Mesenchymal stem cell (in vitro differentiated cells and primary cell): ENCODE measurements at regions not wholly inside any gene's neighbourhood (a gene's known extent, or its start where the extent isn't known, plus 50 kb on each side); places are given as distances from the start of the nearest gene placed in this dataset.

Experiments used
- DNase-seq: peaks from one replicate; pipeline ENCODE4 v3.0.0-alpha.2; 2013
- H2AFZ ChIP-seq: one replicate; pipeline ENCODE4 v1.6.1; 2013; ENCODE audit warnings: low read depth, mild to moderate bottlenecking, control low read depth, inconsistent platforms, low read length, moderate library complexity
- H2AK5ac ChIP-seq: 2 replicates; pipeline ENCODE4 v1.6.1; 2013; ENCODE audit warnings: low read length, moderate library complexity, mild to moderate bottlenecking, inconsistent platforms; ENCODE audit not compliant: severe bottlenecking
- H2BK120ac ChIP-seq: one replicate; pipeline ENCODE4 v1.6.1; 2013; ENCODE audit warnings: low read depth, mild to moderate bottlenecking, inconsistent platforms, low read length, moderate library complexity
- H2BK12ac ChIP-seq, 2 experiments: one replicate each; pipeline ENCODE4 v1.6.1; 2013; ENCODE audit warnings: inconsistent platforms in 2 of 2, low read length in 2 of 2, mild to moderate bottlenecking in 2 of 2, moderate library complexity in 2 of 2, control low read depth in 1 of 2
- H2BK15ac ChIP-seq: one replicate; pipeline ENCODE4 v1.6.1; 2013; ENCODE audit warnings: mild to moderate bottlenecking, low read depth, inconsistent platforms; ENCODE audit not compliant: poor library complexity, severe bottlenecking
- H2BK5ac ChIP-seq: 2 replicates; pipeline ENCODE4 v1.6.1; 2013; ENCODE audit warnings: low read depth, mild to moderate bottlenecking, low read length, control low read depth, inconsistent platforms; ENCODE audit not compliant: poor library complexity, severe bottlenecking
- H3K14ac ChIP-seq, 2 experiments: one replicate each; pipeline ENCODE4 v1.6.1; 2013; ENCODE audit warnings: inconsistent platforms in 2 of 2, low read length in 2 of 2, control low read depth in 1 of 2, mild to moderate bottlenecking in 1 of 2, moderate library complexity in 1 of 2
- H3K18ac ChIP-seq, 2 experiments: one replicate each; pipeline ENCODE4 v1.6.1; 2013; ENCODE audit warnings: inconsistent platforms in 2 of 2, low read length in 2 of 2, control low read depth in 1 of 2, low read depth in 1 of 2, mild to moderate bottlenecking in 1 of 2
- H3K23ac ChIP-seq, 2 experiments: one replicate each; pipeline ENCODE4 v1.6.1; 2013; ENCODE audit warnings: inconsistent platforms in 2 of 2, low read length in 2 of 2, mild to moderate bottlenecking in 2 of 2, moderate library complexity in 2 of 2, control low read depth in 1 of 2
- H3K27ac ChIP-seq: 2 replicates; pipeline ENCODE4 v1.5.1; 2013; ENCODE audit warnings: mild to moderate bottlenecking, moderate library complexity, low read length, control low read depth, inconsistent platforms; ENCODE audit not compliant: poor library complexity, severe bottlenecking
- H3K27me3 ChIP-seq, 2 experiments: 2 replicates each; pipeline versions ENCODE4 v1.6.1 to v1.7.0; 2013; ENCODE audit warnings: low read length in 2 of 2, mild to moderate bottlenecking in 2 of 2, moderate library complexity in 2 of 2, control low read depth in 1 of 2, inconsistent platforms in 1 of 2; ENCODE audit not compliant: control insufficient read depth in 1 of 2, insufficient read depth in 1 of 2
- H3K36me3 ChIP-seq, 2 experiments: 2 replicates each; pipeline versions ENCODE4 v1.6.1 to v1.7.0; 2013; ENCODE audit warnings: low read length in 2 of 2, control low read depth in 1 of 2, inconsistent platforms in 1 of 2, low read depth in 1 of 2, mild to moderate bottlenecking in 1 of 2; ENCODE audit not compliant: insufficient read depth in 2 of 2, control insufficient read depth in 1 of 2
- H3K4ac ChIP-seq, 2 experiments: one replicate each; pipeline ENCODE4 v1.6.1; 2013; ENCODE audit warnings: inconsistent platforms in 2 of 2, low read length in 2 of 2, mild to moderate bottlenecking in 2 of 2, moderate library complexity in 2 of 2, control low read depth in 1 of 2, low read depth in 1 of 2
- H3K4me1 ChIP-seq: 2 replicates; pipeline ENCODE4 v1.6.1; 2013; ENCODE audit warnings: low read depth, low read length, control low read depth; ENCODE audit not compliant: control insufficient read depth, insufficient read depth
- H3K4me2 ChIP-seq: 2 replicates; pipeline ENCODE4 v1.6.1; 2013; ENCODE audit warnings: low read length, mild to moderate bottlenecking, inconsistent platforms; ENCODE audit not compliant: poor library complexity, severe bottlenecking
- H3K4me3 ChIP-seq, 2 experiments: 2 replicates each; pipeline versions ENCODE4 v1.5.1 to v1.7.0; 2013; ENCODE audit warnings: low read length in 2 of 2, mild to moderate bottlenecking in 2 of 2, control low read depth in 1 of 2, low read depth in 1 of 2; ENCODE audit not compliant: insufficient read depth in 1 of 2
- H3K79me1 ChIP-seq: replicated peaks from 2 replicates; pipeline ENCODE4 v1.6.1; 2013; ENCODE audit warnings: mild to moderate bottlenecking, control low read depth, low read length, inconsistent platforms; ENCODE audit not compliant: poor library complexity, severe bottlenecking
- H3K9ac ChIP-seq: 2 replicates; pipeline ENCODE4 v1.7.0; 2013; ENCODE audit warnings: mild to moderate bottlenecking, low read length, moderate library complexity
- H3K9me3 ChIP-seq: 2 replicates; pipeline ENCODE4 v1.7.0; 2013; ENCODE audit warnings: mild to moderate bottlenecking, low read length; ENCODE audit not compliant: control insufficient read depth
- H4K8ac ChIP-seq: one replicate; pipeline ENCODE4 v1.6.1; 2013; ENCODE audit warnings: inconsistent platforms, mild to moderate bottlenecking, low read length, moderate library complexity
- H4K91ac ChIP-seq: one replicate; pipeline ENCODE4 v1.6.1; 2013; ENCODE audit warnings: mild to moderate bottlenecking, low read length, inconsistent platforms
- WGBS: methylation state at CpG from one replicate; pipeline ENCODE4 v1.1.7; 2013; ENCODE audit warnings: mixed read lengths; 5-methylcytosine and 5-hydroxymethylcytosine counted together

- DNase-seq = no peak
- H3K14ac ChIP-seq = no peak overlapping the region
- peaks cover 3% of the 10 kb centered on the region for H3K79me1 ChIP-seq
- no peak overlapping the region for H3K4me2 ChIP-seq
- no peak overlapping the region for H2BK12ac ChIP-seq
- H3K4ac ChIP-seq = no peak overlapping the region
- H2BK15ac ChIP-seq = no peak overlapping the region
- no peak overlapping the region for H3K9ac ChIP-seq
- H2AFZ ChIP-seq = no peak overlapping the region
- H3K4me1 ChIP-seq = no peaks in the 10 kb centered on the region
- H4K91ac ChIP-seq = no peak overlapping the region
- no peak overlapping the region for H2BK5ac ChIP-seq
- H3K9me3 ChIP-seq = no peaks in the 10 kb centered on the region
- no peak overlapping the region for H3K18ac ChIP-seq
- H4K8ac ChIP-seq = no peak overlapping the region
- no peak overlapping the region for H2BK120ac ChIP-seq
- no peak overlapping the region for H3K23ac ChIP-seq
- no peak overlapping the region for H3K4me3 ChIP-seq
- no peaks in the 10 kb centered on the region for H3K36me3 ChIP-seq
- H3K27me3 ChIP-seq = no peaks in the 10 kb centered on the region
- H2AK5ac ChIP-seq = no peak overlapping the region
- 90% methylated on average over 5 of the region's 5 CpGs for WGBS
- H3K27ac ChIP-seq = no peak overlapping the region
Measured at GRCh38 chr12:24414480-24414879, 465.0 kb upstream of the SOX5 start.

- no peak overlapping the region for H4K8ac ChIP-seq
- H3K18ac ChIP-seq = no peak overlapping the region
- H4K91ac ChIP-seq = no peak overlapping the region
- H3K4ac ChIP-seq = no peak overlapping the region
- no peak overlapping the region for H2BK120ac ChIP-seq
- H3K14ac ChIP-seq = no peak overlapping the region
- H2BK5ac ChIP-seq = no peak overlapping the region
- WGBS = 100% methylated on average over 5 of the region's 8 CpGs
- H3K36me3 ChIP-seq = no peaks in the 10 kb centered on the region
- no peaks in the 10 kb centered on the region for H3K9me3 ChIP-seq
- H2AFZ ChIP-seq = no peak overlapping the region
- DNase-seq = no peak
- H3K27me3 ChIP-seq = no peaks in the 10 kb centered on the region
- no peak overlapping the region for H2AK5ac ChIP-seq
- no peak overlapping the region for H3K27ac ChIP-seq
- no peak overlapping the region for H2BK15ac ChIP-seq
- H3K79me1 ChIP-seq = peaks cover 3% of the 10 kb centered on the region
- H3K4me2 ChIP-seq = no peak overlapping the region
- H3K4me3 ChIP-seq = no peak overlapping the region
- no peak overlapping the region for H3K23ac ChIP-seq
- H3K4me1 ChIP-seq = no peaks in the 10 kb centered on the region
- no peak overlapping the region for H2BK12ac ChIP-seq
- no peak overlapping the region for H3K9ac ChIP-seq
Measured at GRCh38 chr12:24411948-24412347, 462.5 kb upstream of the SOX5 start.

- Histone ChIP-seq H2BK15ac (no peak overlapping the region), H3K4me3 (no peak overlapping the region), H3K23ac (no peak overlapping the region), H4K8ac (no peak overlapping the region), H3K79me1 (no peaks in the 10 kb centered on the region), H2AK5ac (no peak overlapping the region), H3K4me2 (no peak overlapping the region), H2AFZ (no peak overlapping the region), H3K9ac (no peak overlapping the region), H3K4ac (no peak overlapping the region), H4K91ac (no peak overlapping the region), H3K27me3 (no peaks in the 10 kb centered on the region), H3K14ac (no peak overlapping the region), H3K9me3 (no peaks in the 10 kb centered on the region), H2BK12ac (no peak overlapping the region), H3K4me1 (no peaks in the 10 kb centered on the region), H2BK5ac (no peak overlapping the region), H2BK120ac (no peak overlapping the region), H3K18ac (no peak overlapping the region), H3K36me3 (peaks cover 0 to 3% of the 10 kb centered on the region in 2 experiments), H3K27ac (no peak overlapping the region)
- 92% methylated on average over 3 of the region's 5 CpGs for WGBS
- no peak for DNase-seq
Measured at GRCh38 chr12:24409868-24410267, 460.4 kb upstream of the SOX5 start.

- no peak overlapping the region for H3K4me3 ChIP-seq
- no peak overlapping the region for H2BK120ac ChIP-seq
- 99% methylated on average over 5 of the region's 5 CpGs for WGBS
- peaks cover 0 to 3% of the 10 kb centered on the region in 2 experiments for H3K36me3 ChIP-seq
- no peak overlapping the region for H3K14ac ChIP-seq
- no peak overlapping the region for H2BK12ac ChIP-seq
- H2BK15ac ChIP-seq = no peak overlapping the region
- H3K18ac ChIP-seq = no peak overlapping the region
- H3K23ac ChIP-seq = no peak overlapping the region
- H4K8ac ChIP-seq = no peak overlapping the region
- H2AFZ ChIP-seq = no peak overlapping the region
- no peak overlapping the region for H3K27ac ChIP-seq
- H4K91ac ChIP-seq = no peak overlapping the region
- H3K9me3 ChIP-seq = no peaks in the 10 kb centered on the region
- no peak overlapping the region for H3K4ac ChIP-seq
- no peak overlapping the region for H2BK5ac ChIP-seq
- H3K79me1 ChIP-seq = no peaks in the 10 kb centered on the region
- H3K9ac ChIP-seq = no peak overlapping the region
- H3K4me2 ChIP-seq = no peak overlapping the region
- H3K4me1 ChIP-seq = no peaks in the 10 kb centered on the region
- H3K27me3 ChIP-seq = no peaks in the 10 kb centered on the region
- no peak overlapping the region for H2AK5ac ChIP-seq
- no peak for DNase-seq
Measured at GRCh38 chr12:24408305-24408704, 458.8 kb upstream of the SOX5 start.
